ENCODE measurements at regions not wholly inside any gene's neighbourhood (a gene's known extent, or its start where the extent isn't known, plus 50 kb on each side); places are given as distances from the start of the nearest gene placed in this dataset.

- TF ChIP-seq CTCF (IDR thresholded peaks at IDR 0.05) (no peak), POLR2A (IDR thresholded peaks at IDR 0.05) (no peak)
Observed at GRCh38 chr1:81029266-81029665, 771.5 kb upstream of the ADGRL2 start.
